ENCODE measurements at regions not wholly inside any gene's neighbourhood (a gene's known extent, or its start where the extent isn't known, plus 50 kb on each side); places are given as distances from the start of the nearest gene placed in this dataset.

DNA sequence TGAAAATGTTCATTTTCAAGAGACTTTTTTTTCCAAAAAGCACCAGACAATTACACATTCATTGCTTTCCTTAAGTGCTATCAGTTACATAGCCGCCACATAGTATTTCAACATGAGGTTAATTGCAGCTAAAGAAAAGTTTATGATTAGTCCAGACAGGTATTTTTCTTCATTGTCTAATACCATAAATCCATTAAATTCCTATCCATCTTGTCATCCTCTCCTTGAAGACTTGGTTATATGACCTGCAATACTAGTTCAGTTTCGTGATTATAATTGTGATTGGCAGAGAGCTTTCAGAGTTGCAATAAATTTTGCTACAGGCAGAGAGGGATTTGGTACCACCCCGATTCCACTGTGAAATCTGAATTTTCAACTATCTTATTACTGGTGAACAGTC lies 437.7 kb downstream of the GPATCH2 start:
- H3K4me3 ChIP-seq (ENCODE audit: low read depth, poor library complexity, severe bottlenecking), result no peak overlapping the region
- no peak for TF ChIP-seq CTCF (IDR thresholded peaks at IDR 0.05)
- no peak for TF ChIP-seq POLR2A (IDR thresholded peaks at IDR 0.05)
- intact Hi-C loops (cut with DNase I; ENCODE audit: low total_unique reads), result no loop called here
- WGBS, 2 donors, result 38% methylated on average over 3 of the region's 3 CpGs
- DNase-seq (ENCODE audit: low spot score in 2 of 2), result no peak

- TF ChIP-seq POLR2A (IDR thresholded peaks at IDR 0.05) (no peak), CTCF (IDR thresholded peaks at IDR 0.05) (no peak)
- no peak for DNase-seq (ENCODE audit: low spot score in 2 of 2)
- 55 to 62% methylated on average over 2 of the region's 2 CpGs for WGBS, 2 donors
- intact Hi-C loops (cut with DNase I; ENCODE audit: low total_unique reads), result no loop called here
- no peak overlapping the region for H3K4me3 ChIP-seq (ENCODE audit: low read depth, poor library complexity, severe bottlenecking)
Observed at GRCh38 chr1:217191441-217191840, 439.4 kb downstream of the GPATCH2 start.

DNA sequence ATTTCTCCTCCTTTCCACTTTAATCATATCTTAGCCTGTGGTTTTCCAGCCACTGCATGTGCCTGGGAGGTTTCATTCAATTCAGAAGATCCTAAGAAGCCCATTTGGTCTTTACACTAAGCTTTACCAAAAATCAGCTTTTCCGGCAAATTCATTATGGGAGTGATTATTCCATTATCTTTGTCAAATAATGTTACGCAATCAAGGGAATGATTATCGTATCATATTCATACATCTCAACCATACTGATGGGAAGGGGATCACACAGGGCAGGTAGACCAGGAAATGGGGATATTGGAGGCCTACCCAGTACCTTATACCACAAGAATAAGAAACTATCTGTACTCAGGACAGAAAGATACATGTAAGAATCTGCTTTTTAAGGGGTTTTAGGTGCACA lies 440.5 kb downstream of the GPATCH2 start:
- intact Hi-C loops (cut with DNase I; ENCODE audit: low total_unique reads), result no loop called here
- H3K4me3 ChIP-seq (ENCODE audit: low read depth, poor library complexity, severe bottlenecking), result no peak overlapping the region
- DNase-seq (ENCODE audit: low spot score in 2 of 2), result no peak
- TF ChIP-seq POLR2A (IDR thresholded peaks at IDR 0.05), result no peak
- TF ChIP-seq CTCF (IDR thresholded peaks at IDR 0.05), result no peak
- 79 to 97% methylated on average over 3 of the region's 3 CpGs for WGBS, 2 donors

DNA sequence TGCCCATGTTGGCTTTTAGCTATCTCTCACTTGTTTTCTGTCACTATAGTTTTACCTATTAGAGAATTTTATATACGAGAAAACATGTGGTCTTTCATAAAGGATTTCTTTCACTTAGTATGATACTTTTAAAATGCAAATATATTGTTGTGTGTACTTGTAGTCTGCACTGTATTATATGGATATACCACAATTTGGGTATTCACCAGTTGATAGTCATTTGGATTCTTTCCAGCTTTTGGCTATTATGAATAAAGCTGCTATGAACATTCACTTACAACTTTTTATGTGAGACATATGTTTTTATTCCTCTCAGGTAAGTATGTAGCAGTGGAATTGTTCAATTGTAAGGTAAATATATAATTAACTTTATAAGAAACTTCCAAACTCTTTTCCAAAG lies 441.5 kb downstream of the GPATCH2 start:
- TF ChIP-seq CTCF (IDR thresholded peaks at IDR 0.05) (no peak), POLR2A (IDR thresholded peaks at IDR 0.05) (no peak)
- no peak for DNase-seq (ENCODE audit: low spot score in 2 of 2)
- WGBS, 2 donors, result 86 to 88% methylated on average over 1 of the region's 1 CpG
- intact Hi-C loops (cut with DNase I; ENCODE audit: low total_unique reads), result no loop called here
- no peak overlapping the region for H3K4me3 ChIP-seq (ENCODE audit: low read depth, poor library complexity, severe bottlenecking)

- H3K4me3 ChIP-seq (ENCODE audit: low read depth, poor library complexity, severe bottlenecking), result no peak overlapping the region
- DNase-seq (ENCODE audit: low spot score in 2 of 2), result no peak
- TF ChIP-seq POLR2A (IDR thresholded peaks at IDR 0.05) (no peak), CTCF (IDR thresholded peaks at IDR 0.05) (no peak)
- WGBS, 2 donors, result 74 to 79% methylated on average over 7 of the region's 7 CpGs
- intact Hi-C loops (cut with DNase I; ENCODE audit: low total_unique reads), result no loop called here
Observed at GRCh38 chr1:217188280-217189237, 442.3 kb downstream of the GPATCH2 start.
